H9 (cell line): ENCODE measurements at regions not wholly inside any gene's neighbourhood (a gene's known extent, or its start where the extent isn't known, plus 50 kb on each side); places are given as distances from the start of the nearest gene placed in this dataset.

Experiments used
- DNase-seq: peaks from one replicate; pipeline ENCODE4 v3.0.0-alpha.2; 2017
- H2AFZ ChIP-seq: one replicate; pipeline ENCODE4 v1.6.1; 2013; ENCODE audit warnings: mild to moderate bottlenecking, low read length, control low read depth, moderate library complexity
- H2AK5ac ChIP-seq: 2 replicates; pipeline ENCODE4 v1.6.1; 2013; ENCODE audit warnings: low read length, control low read depth, mixed read lengths; ENCODE audit not compliant: insufficient read length
- H2BK120ac ChIP-seq: one replicate; pipeline ENCODE4 v1.6.1; 2013; ENCODE audit warnings: low read depth, mild to moderate bottlenecking, low read length, control low read depth, inconsistent platforms; ENCODE audit not compliant: poor library complexity, severe bottlenecking
- H2BK12ac ChIP-seq: 2 replicates; pipeline ENCODE4 v1.6.1; 2013; ENCODE audit warnings: low read length, control low read depth, mixed read lengths, low read depth; ENCODE audit not compliant: insufficient read length
- H2BK15ac ChIP-seq: 2 replicates; pipeline ENCODE4 v1.6.1; 2013; ENCODE audit warnings: low read depth, low read length, control low read depth
- H2BK20ac ChIP-seq: one replicate; pipeline ENCODE4 v1.6.1; 2013; ENCODE audit warnings: low read depth, mild to moderate bottlenecking, low read length, control low read depth, inconsistent platforms; ENCODE audit not compliant: poor library complexity, severe bottlenecking
- H2BK5ac ChIP-seq: 2 replicates; pipeline ENCODE4 v1.6.1; 2013; ENCODE audit warnings: low read length, control low read depth, mixed read lengths; ENCODE audit not compliant: insufficient read length
- H3K14ac ChIP-seq: 2 replicates; pipeline ENCODE4 v1.6.1; 2013; ENCODE audit warnings: low read length, control low read depth; ENCODE audit not compliant: insufficient read depth
- H3K18ac ChIP-seq: 2 replicates; pipeline ENCODE4 v1.6.1; 2013; ENCODE audit warnings: low read depth, mild to moderate bottlenecking, mixed read lengths, low read length, control low read depth; ENCODE audit not compliant: insufficient read length
- H3K23ac ChIP-seq: 2 replicates; pipeline ENCODE4 v1.6.1; 2013; ENCODE audit warnings: low read length, control low read depth, mixed read lengths, low read depth; ENCODE audit not compliant: insufficient read length
- H3K23me2 ChIP-seq: 2 replicates; pipeline ENCODE4 v1.6.1; 2013; ENCODE audit warnings: low read depth, mild to moderate bottlenecking, mixed read lengths, low read length, control low read depth; ENCODE audit not compliant: insufficient read length, poor library complexity, severe bottlenecking
- H3K27ac ChIP-seq: 2 replicates; pipeline ENCODE4 v1.5.1; 2013; ENCODE audit warnings: low read length, control low read depth, mixed read lengths, low read depth; ENCODE audit not compliant: insufficient read length
- H3K27me3 ChIP-seq: 2 replicates; pipeline ENCODE4 v1.6.1; 2013; ENCODE audit warnings: low read length, control low read depth, inconsistent platforms; ENCODE audit not compliant: insufficient read depth
- H3K4ac ChIP-seq: 2 replicates; pipeline ENCODE4 v1.6.1; 2013; ENCODE audit warnings: low read depth, mild to moderate bottlenecking, control low read depth, inconsistent platforms, low read length, moderate library complexity
- H3K4me1 ChIP-seq: 2 replicates; pipeline ENCODE4 v1.6.1; 2013; ENCODE audit warnings: low read length, control low read depth, inconsistent platforms; ENCODE audit not compliant: insufficient read depth
- H3K4me2 ChIP-seq: 2 replicates; pipeline ENCODE4 v1.6.1; 2013; ENCODE audit warnings: low read length, control low read depth, mixed read lengths; ENCODE audit not compliant: insufficient read length, insufficient read depth
- H3K56ac ChIP-seq: 2 replicates; pipeline ENCODE4 v1.6.1; 2013; ENCODE audit warnings: low read depth, mild to moderate bottlenecking, mixed read lengths, low read length, control low read depth; ENCODE audit not compliant: insufficient read length
- H3K79me1 ChIP-seq: 2 replicates; pipeline ENCODE4 v1.6.1; 2013; ENCODE audit warnings: low read depth, mild to moderate bottlenecking, moderate library complexity, low read length, control low read depth, inconsistent platforms; ENCODE audit not compliant: insufficient read depth, poor library complexity, severe bottlenecking
- H3K79me2 ChIP-seq: 2 replicates; pipeline ENCODE4 v1.6.1; 2013; ENCODE audit warnings: low read length, control low read depth, inconsistent platforms; ENCODE audit not compliant: insufficient read depth
- H3K9ac ChIP-seq: 2 replicates; pipeline ENCODE4 v1.6.1; 2013; ENCODE audit warnings: low read length, control low read depth, mixed read lengths; ENCODE audit not compliant: insufficient read length; ENCODE audit errors: extremely low read depth
- H3K9me3 ChIP-seq: one replicate; pipeline ENCODE4 v1.6.1; 2013; ENCODE audit warnings: low read depth, low read length, inconsistent platforms; ENCODE audit not compliant: control insufficient read depth
- H3T11ph ChIP-seq: one replicate; pipeline ENCODE4 v1.6.1; 2013; ENCODE audit warnings: mild to moderate bottlenecking, low read length, control low read depth, inconsistent platforms
- H4K20me1 ChIP-seq: one replicate; pipeline ENCODE4 v1.6.1; 2013; ENCODE audit not compliant: control insufficient read depth, insufficient read length, insufficient read depth
- H4K5ac ChIP-seq: 2 replicates; pipeline ENCODE4 v1.6.1; 2013; ENCODE audit warnings: low read depth, mild to moderate bottlenecking, mixed read lengths, low read length, control low read depth; ENCODE audit not compliant: insufficient read length
- H4K8ac ChIP-seq: replicated peaks from 2 replicates; pipeline ENCODE4 v1.6.1; 2013; ENCODE audit warnings: low read length, control low read depth, mixed read lengths, low read depth; ENCODE audit not compliant: insufficient read length
- H4K91ac ChIP-seq: 2 replicates; pipeline ENCODE4 v1.6.1; 2013; ENCODE audit warnings: low read depth, mild to moderate bottlenecking, moderate library complexity, mixed read lengths, low read length, control low read depth; ENCODE audit not compliant: insufficient read length
- H3K27ac Mint-ChIP-seq, 3 experiments: 2 replicates in 2 of 3; 3 replicates in 1 of 3; pipeline ENCODE4 v1.8.0; 2020 to 2021; ENCODE audit warnings: mixed read lengths in 3 of 3, mild to moderate bottlenecking in 1 of 3, moderate library complexity in 1 of 3
- H3K27me3 Mint-ChIP-seq: 2 replicates; pipeline ENCODE4 v1.8.0; 2021; ENCODE audit warnings: low read depth, mild to moderate bottlenecking, moderate library complexity, mixed read lengths
- H3K36me3 Mint-ChIP-seq, 3 experiments: 2 replicates in 2 of 3; 3 replicates in 1 of 3; pipeline ENCODE4 v1.8.0; 2020 to 2021; ENCODE audit warnings: low read depth in 3 of 3, mixed read lengths in 3 of 3; ENCODE audit not compliant: insufficient read depth in 1 of 3
- H3K4me1 Mint-ChIP-seq, 2 experiments: 2 replicates each; pipeline ENCODE4 v1.8.0; 2020; ENCODE audit warnings: mixed read lengths in 2 of 2
- H3K4me3 Mint-ChIP-seq, 2 experiments: 2 replicates in 1 of 2; 3 replicates in 1 of 2; pipeline ENCODE4 v1.8.0; 2020 to 2021; ENCODE audit warnings: mild to moderate bottlenecking in 2 of 2, mixed read lengths in 2 of 2, moderate library complexity in 1 of 2
- H3K9me3 Mint-ChIP-seq, 2 experiments: 2 replicates in 1 of 2; 3 replicates in 1 of 2; pipeline ENCODE4 v1.8.0; 2020; ENCODE audit warnings: mild to moderate bottlenecking in 2 of 2, mixed read lengths in 2 of 2, moderate library complexity in 1 of 2
- CTCF ChIP-seq: fragments of 200-600 bp; sonication (generic); conservative IDR thresholded peaks from 3 replicates; pipeline ENCODE4 v1.8.0; 2021; ENCODE audit warnings: antibody characterized with exemption, mild to moderate bottlenecking
- WGBS: extraction: QIAGEN DNeasy Blood & Tissue Kit; methylation state at CpG from one replicate; pipeline ENCODE4 v1.1.7; 2013; ENCODE audit warnings: missing lambda C conversion rate, low lambda C conversion rate, mixed read lengths; ENCODE audit not compliant: insufficient read length; ENCODE audit errors: extremely low coverage; 5-methylcytosine and 5-hydroxymethylcytosine counted together

DNA sequence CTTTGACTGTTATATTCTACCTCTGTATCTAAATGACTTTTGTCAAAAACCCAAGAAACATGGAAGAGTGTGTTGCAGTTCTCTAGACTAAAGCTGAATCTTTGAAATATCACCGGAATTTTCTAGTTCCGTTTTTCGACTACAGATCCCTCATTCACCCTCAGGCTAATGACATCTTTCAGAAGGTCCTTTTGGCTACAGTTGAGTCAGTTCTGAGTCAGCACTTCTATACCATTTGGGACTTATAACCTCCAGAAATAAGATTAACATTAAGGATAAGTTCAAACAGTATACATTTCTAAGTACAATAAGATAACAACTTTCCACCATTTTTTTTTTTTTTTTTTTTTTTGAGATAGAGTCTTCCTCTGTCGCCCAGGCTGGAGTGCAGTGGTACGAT, 331.0 kb upstream of the CPXCR1 start:
- Histone ChIP-seq H3K4me1 (no peaks in the 10 kb centered on the region), H2AK5ac (no peak overlapping the region), H3K79me2 (no peaks in the 10 kb centered on the region), H3K9ac (no peak overlapping the region), H4K5ac (no peak overlapping the region), H2BK15ac (no peak overlapping the region), H3K4ac (no peak overlapping the region), H3K23ac (no peak overlapping the region), H3T11ph (no peak overlapping the region), H3K9me3 (no peaks in the 10 kb centered on the region), H2AFZ (no peak overlapping the region), H3K27ac (no peak overlapping the region), H2BK120ac (no peak overlapping the region), H4K91ac (no peak overlapping the region), H3K14ac (no peak overlapping the region), H2BK20ac (no peak overlapping the region), H2BK5ac (no peak overlapping the region), H3K23me2 (no peaks in the 10 kb centered on the region), H3K27me3 (no peaks in the 10 kb centered on the region), H3K56ac (no peak overlapping the region), H3K79me1 (no peaks in the 10 kb centered on the region), H3K18ac (no peak overlapping the region), H2BK12ac (no peak overlapping the region), H4K20me1 (no peaks in the 10 kb centered on the region), H3K4me2 (no peak overlapping the region), H4K8ac (no peak overlapping the region)
- H3K36me3 Mint-ChIP-seq = no peaks in the 10 kb centered on the region
- DNase-seq = no peak
- peaks cover 0 to 2% of the 10 kb centered on the region in 2 experiments; a peak in 1 of 5 replicates for H3K9me3 Mint-ChIP-seq
- no peak overlapping the region for H3K4me3 Mint-ChIP-seq
- no peak for TF ChIP-seq CTCF
- no CpG with 5 or more reads among the region's 5 CpGs for WGBS
- no peaks in the 10 kb centered on the region for H3K27me3 Mint-ChIP-seq
- no peaks in the 10 kb centered on the region for H3K4me1 Mint-ChIP-seq
- no peak overlapping the region; a peak in 1 of 7 replicates for H3K27ac Mint-ChIP-seq
